SW480 (cell line): ENCODE measurements at regions not wholly inside any gene's neighbourhood (a gene's known extent, or its start where the extent isn't known, plus 50 kb on each side); places are given as distances from the start of the nearest gene placed in this dataset.

ENCODE experiments used
- DNase-seq: peaks from one replicate; pipeline ENCODE4 v3.0.0-alpha.2; 2016; ENCODE audit warnings: low spot score

- no peak for DNase-seq
Measured at GRCh38 chr5:143561219-143561618, 157.7 kb upstream of the NR3C1 start.

- no peak for DNase-seq
Measured at GRCh38 chr5:143560378-143560777, 156.9 kb upstream of the NR3C1 start.

- no peak for DNase-seq
Measured at GRCh38 chr5:143559586-143560109, 156.2 kb upstream of the NR3C1 start.

- no peak for DNase-seq
Measured at GRCh38 chr5:143558048-143558447, 154.6 kb upstream of the NR3C1 start.

- no peak for DNase-seq
Measured at GRCh38 chr5:143557061-143557818, 153.8 kb upstream of the NR3C1 start.

GRCh38 chr5:143554918-143555477 lies 151.5 kb upstream of the NR3C1 start:
- no peak for DNase-seq

GRCh38 chr5:143554187-143554717 lies 150.8 kb upstream of the NR3C1 start:
- DNase-seq: no peak

- DNase-seq: no peak
Measured at GRCh38 chr5:143552680-143553079, 149.2 kb upstream of the NR3C1 start.

- no peak for DNase-seq
Measured at GRCh38 chr5:143551820-143552251, 148.3 kb upstream of the NR3C1 start.

GRCh38 chr5:143550986-143551630 lies 147.6 kb upstream of the NR3C1 start:
- DNase-seq: no peak

GRCh38 chr5:143547342-143547741 lies 143.9 kb upstream of the NR3C1 start:
- no peak for DNase-seq

- DNase-seq: no peak
Measured at GRCh38 chr5:143546394-143546793, 142.9 kb upstream of the NR3C1 start.

- DNase-seq: no peak
Measured at GRCh38 chr5:143544606-143545005, 141.1 kb upstream of the NR3C1 start.

GRCh38 chr5:143543358-143544255 lies 140.1 kb upstream of the NR3C1 start:
- no peak for DNase-seq

- DNase-seq: no peak
Measured at GRCh38 chr5:143542798-143543144, 139.3 kb upstream of the NR3C1 start.

GRCh38 chr5:143541943-143542797 lies 138.7 kb upstream of the NR3C1 start:
- no peak for DNase-seq

GRCh38 chr5:143539742-143540141 lies 136.3 kb upstream of the NR3C1 start:
- no peak for DNase-seq

- DNase-seq: no peak
Measured at GRCh38 chr5:143537056-143537455, 133.6 kb upstream of the NR3C1 start.

GRCh38 chr5:143536364-143536763 lies 132.9 kb upstream of the NR3C1 start:
- DNase-seq: peak; percentile 11

GRCh38 chr5:143534761-143535154 lies 131.3 kb upstream of the NR3C1 start:
- DNase-seq: no peak
